NCI-H1092 (cell line): ENCODE measurements at regions not wholly inside any gene's neighbourhood (a gene's known extent, or its start where the extent isn't known, plus 50 kb on each side); places are given as distances from the start of the nearest gene placed in this dataset.
"Not testable (repeated sequence)": the region's sequence is repeated elsewhere in the genome, so short reads cannot be mapped to it uniquely, and the experiment has no call there.

Experiments
- DNase-seq: peaks from one replicate; lab custom pipeline; 2025; lab: John Stamatoyannopoulos, UW

- no peak for DNase-seq
Observed at GRCh38 chr5:158514986-158515359, 584.7 kb downstream of the EBF1 start.

DNA sequence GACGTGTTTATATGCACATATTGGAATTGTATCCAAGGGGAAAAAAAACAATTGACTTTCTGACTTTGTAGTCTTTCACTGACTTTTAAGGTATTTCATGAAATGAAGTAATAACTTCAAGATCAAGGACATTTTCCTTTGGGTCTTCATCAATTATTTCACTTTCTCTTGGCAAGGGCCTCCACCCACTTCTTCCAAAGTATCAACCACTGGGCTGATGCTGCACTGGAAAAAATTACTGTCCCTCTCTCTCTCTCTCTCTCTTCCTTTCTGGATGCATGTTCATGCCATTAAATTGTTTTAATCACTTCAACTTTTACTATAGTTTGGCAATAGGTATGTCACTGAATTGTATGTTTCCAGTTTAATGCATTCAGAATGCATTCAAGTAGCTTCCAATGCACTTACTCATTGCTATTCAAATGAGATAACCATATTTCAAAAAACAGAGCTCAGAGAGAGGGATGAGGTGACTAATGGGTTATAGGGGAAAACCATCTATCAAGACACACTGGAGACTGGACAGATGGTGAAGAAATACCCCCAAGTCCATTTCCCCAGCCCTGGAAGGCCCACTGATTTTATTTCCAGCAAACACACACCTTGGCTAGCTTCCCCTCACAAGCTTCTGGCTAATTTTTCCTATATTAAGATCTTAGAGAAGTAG, 585.3 kb downstream of the EBF1 start:
- DNase-seq, result no peak

DNA sequence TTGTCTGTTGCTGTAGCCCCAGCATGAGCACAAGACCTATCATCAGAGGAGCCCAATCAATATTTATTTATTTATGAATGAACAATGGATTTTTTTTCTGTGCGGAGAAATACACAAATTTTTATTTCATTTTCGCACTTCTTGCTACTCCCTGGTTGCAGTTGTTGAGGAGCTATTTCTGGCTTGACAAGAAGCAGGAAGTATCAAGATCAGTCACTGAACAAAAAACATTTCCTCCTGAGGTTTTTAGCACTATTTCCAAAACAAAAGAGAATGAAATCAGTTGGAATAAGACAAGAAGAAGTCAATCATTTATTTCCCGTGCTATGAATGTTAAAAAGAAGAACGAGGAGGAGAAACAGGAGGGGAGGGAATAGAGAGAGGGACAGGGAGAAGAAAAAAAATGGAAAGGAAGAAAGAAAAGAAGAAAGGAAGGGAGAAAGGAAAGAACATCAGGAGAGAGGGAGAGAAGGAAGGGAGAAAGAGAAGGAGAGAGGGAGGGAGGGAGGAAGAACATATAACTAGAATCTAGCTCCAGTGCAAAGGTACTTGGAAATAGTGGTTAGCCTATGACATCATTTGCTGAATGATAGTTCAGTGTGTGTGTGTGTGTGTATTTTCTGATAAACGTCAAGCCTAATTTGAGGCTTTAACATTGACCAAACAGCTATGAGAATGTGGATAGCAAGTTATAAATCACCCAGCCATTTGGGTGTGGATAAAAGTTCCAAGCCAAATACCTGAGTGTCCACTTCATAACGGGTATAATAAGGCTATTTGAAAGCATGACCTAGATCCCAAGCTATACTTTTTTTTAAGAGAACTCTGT, 586.0 kb downstream of the EBF1 start:
- DNase-seq, result no peak

DNA sequence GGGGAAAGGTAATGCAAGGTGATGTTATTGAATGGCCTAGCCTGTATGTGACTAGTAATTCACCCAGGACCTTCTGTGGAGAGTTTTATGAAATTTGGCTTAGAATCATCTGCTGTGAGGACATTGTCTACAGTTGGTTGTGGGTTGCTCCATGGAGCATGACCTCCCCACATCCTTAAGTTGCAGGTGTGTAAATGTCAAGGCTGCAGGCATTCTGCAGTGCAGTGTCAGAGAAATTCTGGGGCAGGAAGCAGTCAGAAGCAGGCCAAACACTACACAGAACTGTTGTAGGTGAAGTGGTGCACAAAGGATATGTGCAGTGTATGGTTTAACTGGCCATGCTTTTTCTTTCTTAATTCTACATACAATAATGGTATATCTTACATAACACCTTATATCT, 588.3 kb downstream of the EBF1 start:
- no peak for DNase-seq

DNA sequence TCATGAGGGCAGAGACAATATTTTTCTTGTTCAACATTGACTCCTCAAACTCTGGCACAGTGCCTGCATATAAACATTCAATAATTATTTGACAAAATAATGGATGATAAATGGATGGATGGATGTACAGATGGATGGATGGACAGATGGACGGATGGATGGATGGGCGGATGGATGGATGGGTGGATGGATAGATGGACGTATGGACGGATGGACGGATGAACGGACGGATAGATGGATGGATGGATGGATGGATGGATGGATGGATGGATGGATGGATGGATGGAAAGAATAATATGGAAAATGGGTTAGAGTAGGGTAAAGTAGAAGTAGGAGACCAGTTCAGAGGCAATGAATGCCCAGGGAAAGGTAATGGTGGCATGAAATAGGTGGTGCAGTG, 589.2 kb downstream of the EBF1 start:
- no peak for DNase-seq

DNA sequence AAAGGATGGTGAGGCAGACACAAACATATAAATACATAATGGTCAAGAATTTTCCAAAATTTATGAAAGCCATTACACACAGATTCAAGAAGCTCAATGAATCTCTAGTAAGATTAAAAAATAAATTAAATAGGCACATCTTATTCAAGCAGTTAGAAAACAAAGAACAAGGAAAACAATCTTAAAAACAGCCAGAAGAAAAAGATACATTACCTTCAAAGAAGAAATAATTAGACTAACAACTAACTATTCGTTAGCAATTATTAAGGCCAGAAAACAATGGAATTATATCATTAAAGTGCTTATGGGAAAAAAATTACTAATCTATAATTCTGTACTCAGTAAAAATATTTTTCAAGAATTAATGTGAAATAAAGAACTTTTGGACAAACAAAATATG, 593.1 kb downstream of the EBF1 start:
- no peak for DNase-seq

DNA sequence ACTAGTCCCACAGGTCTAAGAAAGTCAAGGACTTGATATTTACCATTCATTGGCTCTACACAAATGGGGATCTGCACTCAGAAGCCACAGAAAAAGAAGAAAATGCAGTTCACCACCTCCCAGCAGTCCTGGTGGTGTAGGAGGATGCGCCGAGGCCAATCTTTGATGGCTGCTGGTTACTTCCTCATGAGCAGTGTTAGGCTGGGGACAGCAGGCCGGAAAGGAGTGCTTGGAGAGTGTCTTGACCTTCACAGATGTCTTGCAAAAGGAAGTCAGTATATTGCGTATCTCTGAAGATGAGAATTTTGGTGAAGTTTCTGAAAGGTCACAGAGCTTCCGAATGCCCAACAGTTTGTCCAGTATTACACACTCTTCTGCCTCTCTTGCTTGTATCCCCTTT, 597.0 kb downstream of the EBF1 start:
- DNase-seq, result no peak

GRCh38 chr5:158499892-158500418, 599.8 kb downstream of the EBF1 start:
- DNase-seq, result no peak

- DNase-seq, result no peak
Observed at GRCh38 chr5:158499075-158499891, 600.4 kb downstream of the EBF1 start.

DNA sequence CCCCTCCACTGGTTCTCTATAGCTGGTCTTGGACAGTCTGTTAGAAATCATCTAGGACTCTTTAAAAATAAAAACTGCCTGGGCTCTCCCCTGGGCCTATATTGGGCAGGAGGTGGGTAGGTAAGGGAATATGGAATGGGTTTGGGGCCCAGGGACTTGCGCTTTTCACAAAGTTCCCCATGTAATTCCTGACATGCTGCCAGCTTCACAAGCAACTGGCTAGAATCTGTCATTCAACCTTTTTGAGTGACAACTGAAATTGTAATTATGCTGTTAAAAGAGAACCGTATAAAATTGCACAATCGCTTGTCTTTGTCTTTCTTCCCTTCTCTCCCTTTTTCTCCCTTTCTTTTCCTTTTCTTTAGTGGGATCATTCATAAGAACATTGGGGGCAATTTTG, 603.1 kb downstream of the EBF1 start:
- DNase-seq, result no peak

GRCh38 chr5:158494541-158494940, 605.2 kb downstream of the EBF1 start:
- no peak for DNase-seq

- DNase-seq, result not testable (repeated sequence)
Observed at GRCh38 chr5:158494044-158494443, 605.7 kb downstream of the EBF1 start.

- DNase-seq, result no peak
Observed at GRCh38 chr5:158492841-158493242, 606.9 kb downstream of the EBF1 start.

DNA sequence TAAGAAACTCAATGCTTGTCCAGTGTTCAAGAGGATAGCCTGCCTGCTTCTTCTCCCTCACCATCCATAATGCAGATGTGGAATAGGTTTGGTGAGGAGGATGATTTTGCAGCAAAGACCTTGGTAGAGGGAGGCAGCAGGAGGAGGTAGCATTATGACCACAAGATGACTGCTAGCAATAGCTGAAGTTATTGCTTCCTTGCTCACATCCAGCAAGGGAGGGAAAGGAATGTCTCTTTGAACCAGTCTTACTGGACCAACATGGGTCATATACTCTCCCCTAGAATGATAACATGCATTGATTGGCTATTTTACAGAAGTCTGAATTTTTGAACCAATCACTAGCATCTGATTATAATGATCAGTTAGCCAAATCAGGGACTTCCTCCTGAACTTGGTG, 607.6 kb downstream of the EBF1 start:
- DNase-seq, result no peak

DNA sequence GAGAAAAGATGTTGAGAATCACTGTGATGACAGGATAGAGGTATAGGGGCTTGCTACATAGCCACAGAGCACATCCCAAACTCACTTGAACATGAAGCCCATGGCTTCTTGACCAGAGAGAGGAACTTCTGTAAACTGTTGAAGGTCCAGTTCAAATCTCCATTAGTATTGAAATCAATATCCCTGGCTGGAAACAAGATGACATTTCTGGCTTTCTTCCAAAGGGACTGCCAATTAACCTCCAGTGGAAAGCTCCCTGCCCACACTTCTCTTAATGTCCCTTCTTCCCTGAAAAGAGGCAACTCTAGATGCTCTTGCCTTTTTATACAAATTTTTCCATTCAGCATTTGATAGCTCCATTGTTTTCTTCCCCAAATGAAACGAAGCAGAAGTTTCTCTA, 612.1 kb downstream of the EBF1 start:
- no peak for DNase-seq

GRCh38 chr5:158487156-158487555, 612.6 kb downstream of the EBF1 start:
- DNase-seq, result no peak

GRCh38 chr5:158486566-158486965, 613.1 kb downstream of the EBF1 start:
- no peak for DNase-seq

DNA sequence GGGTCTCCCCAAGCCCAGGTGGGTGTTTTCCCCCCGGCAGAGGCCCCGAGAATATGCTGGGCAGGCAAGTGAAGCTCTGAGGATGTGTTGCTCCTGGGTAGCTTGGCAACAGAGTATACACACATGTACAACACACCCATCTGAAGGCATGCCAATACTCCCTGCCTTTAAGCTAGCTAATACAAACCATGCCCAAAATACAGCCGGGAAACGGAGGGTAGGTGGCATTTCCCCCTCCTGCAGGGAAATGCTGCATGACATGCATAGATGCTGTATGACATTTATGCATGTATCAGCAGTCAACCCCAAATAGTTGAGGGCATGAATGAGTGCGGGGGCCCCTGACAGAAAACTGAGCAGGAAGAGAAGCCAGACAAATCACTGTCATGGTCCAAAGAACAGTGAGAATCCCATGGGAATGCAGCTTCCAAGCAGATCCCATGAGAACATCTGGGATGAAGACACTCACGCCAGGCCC, 614.1 kb downstream of the EBF1 start:
- DNase-seq, result no peak

- no peak for DNase-seq
Observed at GRCh38 chr5:158485047-158485446, 614.7 kb downstream of the EBF1 start.

- DNase-seq, result no peak
Observed at GRCh38 chr5:158484150-158484549, 615.6 kb downstream of the EBF1 start.

DNA sequence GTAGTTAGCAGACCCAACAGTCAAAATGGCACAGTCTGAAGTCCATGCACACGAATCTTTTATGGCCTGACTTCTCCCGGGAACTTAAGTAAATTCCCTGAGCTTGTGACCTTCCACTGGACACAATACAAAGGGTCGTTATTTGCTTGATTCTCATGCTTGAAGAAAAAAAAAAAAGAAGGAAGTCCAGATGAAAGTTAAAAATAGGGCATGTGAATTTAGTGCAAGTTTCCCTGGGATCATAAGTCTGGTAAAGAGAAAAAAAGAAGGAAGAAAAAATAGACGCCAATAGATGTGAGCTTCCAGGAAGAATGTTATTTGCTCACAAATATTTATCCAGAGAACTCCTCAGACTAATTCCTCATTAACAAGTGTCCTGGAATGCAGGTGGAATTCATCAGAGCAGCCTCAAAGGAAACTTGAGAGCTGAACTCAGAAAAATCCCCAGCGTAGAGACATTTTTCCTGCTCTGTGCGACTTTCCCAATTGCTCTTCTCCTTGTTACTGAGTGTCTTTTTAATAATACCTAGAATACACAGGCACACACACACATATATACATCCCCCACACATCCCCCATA, 616.3 kb downstream of the EBF1 start:
- DNase-seq, result no peak

GRCh38 chr5:158482125-158482524, 617.6 kb downstream of the EBF1 start:
- no peak for DNase-seq
